OCI-LY3 (cell line): ENCODE measurements at regions not wholly inside any gene's neighbourhood (a gene's known extent, or its start where the extent isn't known, plus 50 kb on each side); places are given as distances from the start of the nearest gene placed in this dataset.
A peak's percentile ranks its signal among the peaks of the same experiment; 100 is the strongest.

ENCODE experiments used
- H2AFZ ChIP-seq: fragments of 200-600, 300-600 bp; shearing (Covaris generic); 2 replicates; pipeline ENCODE4 v1.6.0; 2014; ENCODE audit warnings: antibody characterized with exemption, low read depth, low read length
- H3K27ac ChIP-seq: fragments of 200-600, 300-600 bp; sonication (generic); 2 replicates; pipeline ENCODE4 v1.5.1; 2014; ENCODE audit warnings: mild to moderate bottlenecking, low read length, moderate library complexity, mixed read lengths
- H3K27me3 ChIP-seq: fragments of 200-600, 300-600 bp; sonication (generic); 2 replicates; pipeline ENCODE4 v1.6.1; 2014; ENCODE audit warnings: low read depth, low read length, mixed read lengths
- H3K36me3 ChIP-seq: fragments of 200-600, 300-600 bp; sonication (generic); replicated peaks from 2 replicates; pipeline ENCODE3; 2014; ENCODE audit warnings: low read depth, low read length, mixed read lengths
- H3K4me1 ChIP-seq: fragments of 300-600, 200-600 bp; sonication (generic); 2 replicates; pipeline ENCODE4 v1.6.1; 2014; ENCODE audit warnings: low read length, mixed read lengths
- H3K4me2 ChIP-seq: fragments of 200-600, 300-600 bp; sonication (generic); 2 replicates; pipeline ENCODE4 v1.6.1; 2014; ENCODE audit warnings: low read length, mixed read lengths
- H3K4me3 ChIP-seq: fragments of 300-600, 200-600 bp; sonication (generic); 2 replicates; pipeline ENCODE4 v1.5.1; 2014; ENCODE audit warnings: antibody characterized with exemption, mild to moderate bottlenecking, low read length, moderate library complexity
- H3K79me2 ChIP-seq: fragments of 300-600, 200-600 bp; shearing (Covaris generic); 2 replicates; pipeline ENCODE4 v1.6.1; 2014; ENCODE audit warnings: mild to moderate bottlenecking, low read length, mixed read lengths
- H3K9ac ChIP-seq: fragments of 300-600, 200-600 bp; shearing (Covaris generic); 2 replicates; pipeline ENCODE4 v1.6.0; 2014; ENCODE audit warnings: mild to moderate bottlenecking, low read length, moderate library complexity
- H3K9me3 ChIP-seq: fragments of 200-600, 300-600 bp; shearing (Covaris generic); 2 replicates; pipeline ENCODE4 v1.6.1; 2014; ENCODE audit warnings: low read length, mixed read lengths; ENCODE audit not compliant: insufficient read depth
- H4K20me1 ChIP-seq: fragments of 200-600, 300-600 bp; sonication (generic); 2 replicates; pipeline ENCODE4 v1.6.1; 2016; ENCODE audit warnings: low read length, mixed read lengths; ENCODE audit not compliant: insufficient read depth
- CTCF ChIP-seq: fragments of 200-600, 300-600 bp; sonication (generic); IDR thresholded peaks from 2 replicates; pipeline ENCODE4 v1.5.1; 2014; ENCODE audit warnings: antibody characterized with exemption, low read length, low read depth
- EZH2phosphoT487 ChIP-seq: fragments of 200-600 bp; shearing (Covaris generic); IDR thresholded peaks from 2 replicates; pipeline ENCODE4 v1.6.1; 2018; ENCODE audit warnings: antibody characterized with exemption, mixed run types, low read depth

GRCh38 chrX:134737721-134738369 lies 59.2 kb downstream of the PABIR2 start:
- Histone ChIP-seq H3K4me2 (no peak overlapping the region), H3K36me3 (no peaks in the 10 kb centered on the region), H3K9me3 (no peaks in the 10 kb centered on the region), H3K79me2 (no peaks in the 10 kb centered on the region), H3K4me3 (no peak overlapping the region), H4K20me1 (no peaks in the 10 kb centered on the region), H2AFZ (no peak overlapping the region), H3K4me1 (peaks cover 15% of the 10 kb centered on the region), H3K27me3 (no peaks in the 10 kb centered on the region), H3K27ac (no peak overlapping the region), H3K9ac (no peak overlapping the region)
- no peak for TF ChIP-seq CTCF
- TF ChIP-seq EZH2phosphoT487, result no peak

- no peak overlapping the region for H3K4me3 ChIP-seq
- H4K20me1 ChIP-seq, result no peaks in the 10 kb centered on the region
- no peak for TF ChIP-seq EZH2phosphoT487
- no peak for TF ChIP-seq CTCF
- H3K9me3 ChIP-seq, result no peaks in the 10 kb centered on the region
- H2AFZ ChIP-seq, result no peak overlapping the region
- H3K4me1 ChIP-seq, result peaks cover 15% of the 10 kb centered on the region
- no peak overlapping the region for H3K4me2 ChIP-seq
- H3K36me3 ChIP-seq, result no peaks in the 10 kb centered on the region
- no peak overlapping the region for H3K27ac ChIP-seq
- H3K27me3 ChIP-seq, result no peaks in the 10 kb centered on the region
- no peaks in the 10 kb centered on the region for H3K79me2 ChIP-seq
- H3K9ac ChIP-seq, result no peak overlapping the region
These were observed 59.9 kb downstream of the PABIR2 start for GRCh38 chrX:134737061-134737460.

GRCh38 chrX:134736356-134736755 lies 60.6 kb downstream of the PABIR2 start:
- Histone ChIP-seq H3K4me2 (no peak overlapping the region), H3K9me3 (no peaks in the 10 kb centered on the region), H3K27ac (no peak overlapping the region), H3K27me3 (no peaks in the 10 kb centered on the region), H4K20me1 (no peaks in the 10 kb centered on the region), H2AFZ (no peak overlapping the region), H3K79me2 (no peaks in the 10 kb centered on the region), H3K9ac (no peak overlapping the region), H3K4me1 (peaks cover 15% of the 10 kb centered on the region), H3K4me3 (no peak overlapping the region), H3K36me3 (no peaks in the 10 kb centered on the region)
- no peak for TF ChIP-seq EZH2phosphoT487
- no peak for TF ChIP-seq CTCF

GRCh38 chrX:134735015-134735414 lies 62.0 kb downstream of the PABIR2 start:
- peaks cover 15% of the 10 kb centered on the region for H3K4me1 ChIP-seq
- H3K4me2 ChIP-seq, result peak overlapping the region; percentile 47
- H3K27ac ChIP-seq, result no peak overlapping the region
- TF ChIP-seq EZH2phosphoT487, result no peak
- TF ChIP-seq CTCF, result no peak
- no peaks in the 10 kb centered on the region for H3K9me3 ChIP-seq
- no peaks in the 10 kb centered on the region for H4K20me1 ChIP-seq
- no peaks in the 10 kb centered on the region for H3K27me3 ChIP-seq
- H3K79me2 ChIP-seq, result no peaks in the 10 kb centered on the region
- H3K4me3 ChIP-seq, result no peak overlapping the region
- H2AFZ ChIP-seq, result no peak overlapping the region
- H3K36me3 ChIP-seq, result no peaks in the 10 kb centered on the region
- no peak overlapping the region for H3K9ac ChIP-seq
